Body of pancreas (tissue), 4 donors: ENCODE measurements at regions not wholly inside any gene's neighbourhood (a gene's known extent, or its start where the extent isn't known, plus 50 kb on each side); places are given as distances from the start of the nearest gene placed in this dataset.
"Not testable (repeated sequence)": the region's sequence is repeated elsewhere in the genome, so short reads cannot be mapped to it uniquely, and the experiment has no call there.

Experiments used
- ATAC-seq: fragments of 150-250 bp; one replicate; pipeline ENCODE4 v1.9.1; 2016
- DNase-seq, 4 donors: peaks; one replicate each; pipeline ENCODE4 v3.0.0-alpha.2; 2019
- H3K27ac ChIP-seq, 4 donors: fragments of 200-600 bp; sonication (generic); 1 replicate in 3 of 4; 2 replicates in 1 of 4; pipeline versions ENCODE4 v1.5.1 to v1.6.1; 2016 to 2019; ENCODE audit warnings: mild to moderate bottlenecking in 1 of 4, mixed read lengths in 1 of 4, moderate library complexity in 1 of 4
- H3K27me3 ChIP-seq, 2 donors: fragments of 200-600 bp; sonication (generic); one replicate each; pipeline ENCODE4 v1.6.0; 2016; ENCODE audit warnings: mild to moderate bottlenecking in 1 of 2
- H3K36me3 ChIP-seq, 2 donors: fragments of 200-600 bp; sonication (generic); replicated peaks in 1 of 2; 2 replicates each; pipeline ENCODE4 v1.5.1; 2016; ENCODE audit warnings: low read depth in 2 of 2; ENCODE audit not compliant: insufficient read depth in 1 of 2
- H3K4me1 ChIP-seq: fragments of 200-600 bp; sonication (generic); one replicate; pipeline ENCODE4 v1.6.0; 2016
- H3K4me3 ChIP-seq, 2 donors: fragments of 200-600 bp; sonication (generic); 1 replicate in 1 of 2; 2 replicates in 1 of 2; pipeline ENCODE4 v1.5.1; 2016 to 2019
- H3K9me3 ChIP-seq, 3 donors: fragments of 200-600 bp; sonication (generic); 1 replicate in 2 of 3; 2 replicates in 1 of 3; pipeline ENCODE4 v1.5.1; 2016
- CTCF ChIP-seq, 7 experiments: fragments of 450-650 bp in 4 of 7; fragments of 200-600 bp in 3 of 7; sonication (generic) in 3 of 7; IDR thresholded peaks; one replicate each; pipeline ENCODE4 v1.5.1; 2016 to 2019; ENCODE audit warnings: antibody characterized with exemption in 7 of 7
- POLR2A ChIP-seq, 3 donors: fragments of 450-650 bp; IDR thresholded peaks; one replicate each; pipeline ENCODE4 v1.6.1; 2016; ENCODE audit warnings: antibody characterized with exemption in 3 of 3, mild to moderate bottlenecking in 2 of 3
- WGBS, 2 donors: methylation state at CpG; one replicate each; pipeline ENCODE4 v1.1.5; 2017; 5-methylcytosine and 5-hydroxymethylcytosine counted together
- intact Hi-C: fragments of 100-400 bp; cut with DNase I; formaldehyde crosslinking; loops from one replicate; pipeline ENCODE4 v1.15.1; 2023

GRCh38 chr4:135927651-135928050 is 1604.6 kb downstream of the PCDH18 start:
- Histone ChIP-seq H3K27ac (no peak overlapping the region), H3K4me3 (no peak overlapping the region), H3K36me3 (no peaks in the 10 kb centered on the region), H3K4me1 (no peaks in the 10 kb centered on the region), H3K9me3 (no peaks in the 10 kb centered on the region), H3K27me3 (no peaks in the 10 kb centered on the region)
- TF ChIP-seq CTCF (IDR thresholded peaks at IDR 0.05) = no peak
- no peak for TF ChIP-seq POLR2A (IDR thresholded peaks at IDR 0.05)
- intact Hi-C loops = no loop called here
- ATAC-seq (no peak), DNase-seq (no peak)

- Histone ChIP-seq H3K4me3 (no peak overlapping the region), H3K27me3 (no peaks in the 10 kb centered on the region), H3K4me1 (no peaks in the 10 kb centered on the region), H3K36me3 (no peaks in the 10 kb centered on the region), H3K27ac (no peak overlapping the region), H3K9me3 (no peaks in the 10 kb centered on the region)
- ATAC-seq = no peak
- intact Hi-C loops = no loop called here
- DNase-seq = no peak
- no peak for TF ChIP-seq POLR2A (IDR thresholded peaks at IDR 0.05)
- TF ChIP-seq CTCF (IDR thresholded peaks at IDR 0.05) = no peak
Observed at GRCh38 chr4:135921081-135921480, 1611.2 kb downstream of the PCDH18 start.

GRCh38 chr4:135917011-135917410 is 1615.3 kb downstream of the PCDH18 start:
- no peaks in the 10 kb centered on the region for H3K27me3 ChIP-seq
- no peak for TF ChIP-seq CTCF (IDR thresholded peaks at IDR 0.05)
- no peak for TF ChIP-seq POLR2A (IDR thresholded peaks at IDR 0.05)
- H3K4me3 ChIP-seq = no peak overlapping the region
- H3K4me1 ChIP-seq = no peaks in the 10 kb centered on the region
- H3K9me3 ChIP-seq = no peaks in the 10 kb centered on the region
- H3K36me3 ChIP-seq = no peaks in the 10 kb centered on the region
- DNase-seq = no peak
- intact Hi-C loops = no loop called here
- ATAC-seq = no peak
- WGBS, 2 donors = 50 to 73% methylated on average over 1 of the region's 1 CpG
- H3K27ac ChIP-seq = no peak overlapping the region

DNA sequence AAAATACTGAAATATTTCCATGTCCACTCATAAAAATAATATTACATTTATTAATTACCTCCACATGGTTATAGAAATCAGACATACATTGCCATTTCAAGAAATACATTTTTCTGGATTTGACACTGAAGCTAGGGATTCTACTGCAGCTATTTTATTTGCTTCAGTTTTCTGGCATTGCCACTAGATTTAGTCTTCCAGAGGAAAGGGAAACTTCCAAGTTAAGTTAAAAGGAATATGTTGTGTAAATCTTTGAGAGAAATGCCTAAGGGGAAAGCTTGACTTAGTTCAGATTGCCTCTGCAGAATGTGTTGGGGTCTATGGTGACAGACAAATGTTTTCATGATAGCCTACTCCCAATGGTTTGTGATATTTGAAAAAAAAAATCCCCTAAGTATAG is 1631.3 kb downstream of the PCDH18 start:
- H3K27ac ChIP-seq = no peak overlapping the region
- TF ChIP-seq CTCF (IDR thresholded peaks at IDR 0.05) (no peak), POLR2A (IDR thresholded peaks at IDR 0.05) (no peak)
- no peaks in the 10 kb centered on the region for H3K36me3 ChIP-seq
- DNase-seq = no peak
- no peaks in the 10 kb centered on the region for H3K27me3 ChIP-seq
- no peak overlapping the region for H3K4me3 ChIP-seq
- ATAC-seq = no peak
- H3K9me3 ChIP-seq = no peaks in the 10 kb centered on the region
- intact Hi-C loops = no loop called here
- H3K4me1 ChIP-seq = no peaks in the 10 kb centered on the region

GRCh38 chr4:135864304-135864703 is 1662.7 kb upstream of the PABPC4L start:
- intact Hi-C loops, H3K4me3 ChIP-seq, H3K27me3 ChIP-seq, ATAC-seq, H3K27ac ChIP-seq, H3K36me3 ChIP-seq, DNase-seq, H3K4me1 ChIP-seq, H3K9me3 ChIP-seq: not testable (repeated sequence)
- 18 to 27% methylated on average over 10 of the region's 10 CpGs for WGBS, 2 donors
